HG03342 (cell line): ENCODE measurements at regions not wholly inside any gene's neighbourhood (a gene's known extent, or its start where the extent isn't known, plus 50 kb on each side); places are given as distances from the start of the nearest gene placed in this dataset.
"Not testable (repeated sequence)": the region's sequence is repeated elsewhere in the genome, so short reads cannot be mapped to it uniquely, and the experiment has no call there.

Source experiments
- ATAC-seq: cut with Tn5 transposase; IDR thresholded peaks from one replicate; pipeline ENCODE4 v1.9.1; 2021; ENCODE audit warnings: mild to moderate bottlenecking, moderate library complexity; ENCODE audit not compliant: unreplicated experiment

DNA sequence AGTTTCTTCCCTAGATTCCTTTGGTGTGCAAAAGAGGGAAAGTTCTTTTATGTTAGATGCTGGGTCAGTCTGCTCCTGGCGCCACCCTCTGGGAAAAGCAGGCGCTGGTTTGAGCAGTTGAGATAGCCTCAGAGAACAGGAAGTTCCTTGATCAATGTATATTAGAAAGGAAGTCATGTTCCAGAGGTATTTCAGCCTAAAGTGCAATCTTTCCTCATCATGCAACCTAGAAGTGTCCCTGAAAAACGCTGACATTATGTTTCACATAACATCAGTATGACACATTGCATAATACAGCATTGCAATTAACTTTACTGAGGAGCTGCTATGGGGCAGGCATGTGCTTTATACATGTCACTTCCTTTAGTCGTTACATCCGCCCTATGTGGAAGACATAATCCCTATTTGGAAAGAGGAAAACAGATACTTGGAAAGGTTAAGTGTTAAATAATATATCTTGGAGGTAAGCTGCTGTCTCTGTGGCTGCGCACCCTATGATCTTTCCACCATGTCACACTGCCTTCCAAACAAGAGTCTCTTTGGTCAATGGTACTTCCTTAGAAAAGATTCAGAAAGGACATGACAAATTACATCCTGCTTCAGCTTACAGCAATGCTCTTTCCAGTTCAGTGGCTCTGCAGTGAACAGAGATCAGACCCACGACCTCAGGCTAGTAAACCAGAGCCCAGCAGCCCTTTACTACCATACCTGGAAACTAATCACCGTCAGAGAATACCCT lies 369.7 kb downstream of the RAD51AP2 start:
- ATAC-seq: no peak

DNA sequence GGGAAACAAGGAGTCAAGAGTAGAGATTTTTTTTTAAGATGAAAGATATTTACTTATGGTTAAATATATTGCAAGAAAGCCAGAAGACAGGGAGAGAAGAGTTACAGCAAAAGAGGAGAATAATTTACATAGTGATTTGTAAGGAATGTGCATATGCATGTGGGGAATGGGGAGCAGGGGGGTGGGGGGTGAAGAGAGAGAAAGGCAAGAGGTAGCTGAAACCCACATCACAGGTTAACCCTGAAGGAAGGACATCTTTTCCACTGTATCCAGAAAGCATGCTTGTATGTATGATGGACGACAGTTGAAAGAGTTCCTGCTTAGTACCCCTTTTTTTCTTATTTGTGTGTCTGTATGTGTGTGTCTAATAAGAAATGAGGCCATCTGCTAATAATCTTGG lies 371.9 kb downstream of the RAD51AP2 start:
- no peak for ATAC-seq

DNA sequence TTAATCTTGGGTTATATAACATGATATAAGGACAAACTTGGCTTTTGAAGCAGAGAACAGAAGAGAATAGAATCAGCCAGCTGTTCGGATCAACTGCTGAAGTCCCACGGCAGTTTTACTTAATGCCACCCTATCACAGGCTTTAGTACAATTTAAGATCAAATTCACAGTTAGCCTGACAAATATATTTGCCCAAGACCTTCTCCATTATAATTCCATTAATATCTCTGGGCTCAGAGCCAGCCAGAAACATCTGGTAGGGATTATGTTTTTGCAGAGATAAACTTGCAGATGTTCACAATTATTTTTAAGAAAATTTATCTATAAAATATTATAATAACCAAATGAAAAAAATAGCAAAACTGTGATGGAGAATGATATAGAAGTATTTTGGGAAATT lies 381.4 kb downstream of the RAD51AP2 start:
- ATAC-seq: no peak

DNA sequence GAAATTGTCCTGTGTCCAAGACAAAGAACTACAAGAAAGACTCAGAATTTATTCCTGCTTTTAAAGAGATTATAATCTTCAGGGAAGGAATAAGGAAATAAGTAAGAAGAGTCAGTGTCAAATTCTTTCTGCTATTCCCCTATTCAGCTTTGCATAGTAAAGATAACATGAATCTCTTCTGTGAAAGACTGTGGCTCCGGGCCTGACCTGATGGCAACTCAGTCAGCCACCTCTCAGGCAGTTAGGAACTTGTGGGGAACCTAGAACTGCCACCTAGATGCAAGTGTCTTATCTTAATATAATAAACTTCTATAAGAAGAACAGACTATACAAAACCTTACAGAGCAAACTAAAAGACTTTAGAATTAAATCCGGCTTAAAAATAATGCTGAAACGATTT lies 382.0 kb downstream of the RAD51AP2 start:
- ATAC-seq: no peak

DNA sequence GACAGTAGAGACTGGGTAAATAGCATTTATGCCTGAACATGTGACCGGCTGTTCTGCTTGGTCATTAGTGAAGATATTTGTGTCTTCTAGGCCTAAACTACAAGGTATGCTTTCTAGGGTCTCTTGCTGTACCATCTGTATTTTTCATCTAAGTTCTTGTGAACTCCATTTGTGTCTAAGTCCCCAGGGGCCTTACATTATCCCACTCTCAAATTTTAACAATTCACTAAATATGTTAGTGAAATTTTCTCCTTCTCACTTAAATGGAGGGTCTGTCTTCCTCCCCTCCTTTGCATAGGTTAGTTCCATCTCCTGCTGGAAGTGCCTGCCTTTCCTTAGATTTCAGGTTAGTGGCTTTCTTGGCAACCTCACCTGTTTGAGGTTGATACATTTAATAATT lies 382.6 kb downstream of the RAD51AP2 start:
- no peak for ATAC-seq

DNA sequence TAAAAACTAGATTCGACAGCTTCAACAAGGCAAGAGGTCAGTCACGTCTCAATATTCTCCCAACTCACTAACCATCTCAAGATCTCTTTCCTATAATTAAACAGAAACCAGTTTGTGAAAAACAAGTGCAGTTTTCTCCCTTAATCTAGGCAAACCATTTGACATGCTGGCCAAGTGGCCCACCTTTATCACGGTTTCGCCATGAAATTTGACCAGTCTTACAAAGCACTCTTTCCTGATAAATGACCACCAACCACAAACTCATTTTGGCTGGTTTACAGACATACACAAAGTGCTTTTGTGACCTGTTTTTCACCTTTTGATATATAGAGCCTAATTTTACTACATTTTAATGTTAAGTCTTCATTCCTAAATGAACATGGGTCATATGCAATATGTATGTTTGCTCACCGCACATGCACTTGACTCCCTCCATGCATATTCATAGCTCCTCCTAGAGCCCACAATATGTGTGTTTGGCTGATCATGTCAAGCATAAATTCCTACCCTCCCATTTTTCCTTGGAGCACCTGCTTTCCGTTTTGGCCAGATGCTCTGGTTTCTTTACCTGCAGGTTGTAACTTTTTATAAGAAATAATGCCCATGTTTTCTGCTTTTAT lies 385.1 kb downstream of the RAD51AP2 start:
- ATAC-seq: no peak

DNA sequence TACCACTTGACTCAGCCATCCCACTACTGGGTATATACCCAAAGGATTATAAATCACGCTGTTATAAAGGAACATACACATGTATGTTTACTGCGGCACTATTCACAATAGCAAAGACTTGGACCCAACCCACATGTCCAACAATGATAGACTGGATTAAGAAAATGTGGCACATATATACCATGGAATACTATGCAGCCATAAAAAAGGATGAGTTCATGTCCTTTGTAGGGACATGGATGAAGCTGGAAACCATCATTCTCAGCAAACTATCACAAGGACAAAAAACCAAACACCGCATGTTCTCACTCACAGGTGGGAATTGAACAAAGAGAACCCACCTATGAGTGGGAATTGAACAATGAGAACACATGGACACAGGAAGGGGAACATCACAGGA lies 387.6 kb downstream of the RAD51AP2 start:
- ATAC-seq: not testable (repeated sequence)

DNA sequence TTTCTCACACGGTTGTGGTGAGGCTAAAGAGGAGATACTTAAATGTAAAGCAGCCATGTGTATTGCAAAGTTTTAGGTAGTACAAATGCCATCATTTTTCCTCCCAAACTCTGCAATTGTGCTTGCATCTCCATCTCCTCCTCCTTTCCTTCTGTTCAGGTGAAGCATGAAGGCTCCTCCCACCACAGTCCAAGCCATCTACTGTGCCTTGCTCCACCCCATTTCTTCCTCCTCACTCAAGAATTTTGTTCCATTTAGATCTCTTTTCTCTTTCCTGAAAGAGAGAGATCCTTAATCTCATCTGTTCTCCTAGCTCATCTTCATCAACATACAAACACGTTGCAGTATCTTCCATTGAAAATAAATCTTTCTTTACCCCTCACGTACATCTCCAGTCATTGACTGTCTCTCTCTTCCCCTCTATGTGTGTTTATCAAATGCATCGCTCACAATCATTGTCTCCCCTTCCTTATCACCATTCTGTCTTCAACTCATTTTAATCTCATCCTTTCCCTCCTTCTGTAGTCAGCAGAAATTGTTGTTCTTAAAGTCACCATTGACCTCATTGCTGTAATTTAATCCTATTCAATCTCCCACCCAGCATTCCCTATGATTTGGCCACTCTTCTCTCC lies 392.1 kb downstream of the RAD51AP2 start:
- no peak for ATAC-seq

DNA sequence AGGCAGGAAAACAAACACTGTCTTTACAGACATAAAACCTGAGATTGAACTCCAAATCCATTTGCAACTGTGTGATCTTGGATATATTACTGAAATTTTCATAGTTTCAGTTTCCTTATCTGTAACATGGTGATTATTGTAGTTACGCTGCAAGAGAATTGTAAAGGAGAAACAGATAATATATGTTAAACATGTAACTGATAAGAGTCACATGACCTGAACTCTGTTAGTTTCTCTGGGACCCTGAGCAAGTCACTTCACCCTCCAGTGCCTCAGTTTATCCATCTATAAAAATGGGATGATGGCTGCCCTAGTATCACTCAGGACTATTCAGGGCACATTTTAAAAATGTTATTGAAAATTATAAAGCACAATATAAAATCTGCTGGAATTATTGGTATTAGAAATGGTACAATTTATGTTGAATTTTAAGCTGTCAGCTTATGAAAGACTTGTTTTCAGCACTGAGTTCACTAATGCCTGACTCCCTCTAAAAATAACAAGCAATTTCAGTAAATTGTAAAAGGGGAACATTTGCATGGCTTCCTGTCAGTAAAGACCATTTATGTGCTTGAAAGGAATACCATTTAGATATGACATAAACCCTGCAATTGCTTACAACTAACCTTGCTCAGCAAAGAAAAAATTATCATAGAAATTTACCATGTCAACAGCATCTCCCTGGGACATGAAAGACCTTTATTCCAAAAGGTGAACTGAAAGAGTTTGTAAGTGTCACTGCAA lies 393.5 kb downstream of the RAD51AP2 start:
- peak; percentile 54 for ATAC-seq

DNA sequence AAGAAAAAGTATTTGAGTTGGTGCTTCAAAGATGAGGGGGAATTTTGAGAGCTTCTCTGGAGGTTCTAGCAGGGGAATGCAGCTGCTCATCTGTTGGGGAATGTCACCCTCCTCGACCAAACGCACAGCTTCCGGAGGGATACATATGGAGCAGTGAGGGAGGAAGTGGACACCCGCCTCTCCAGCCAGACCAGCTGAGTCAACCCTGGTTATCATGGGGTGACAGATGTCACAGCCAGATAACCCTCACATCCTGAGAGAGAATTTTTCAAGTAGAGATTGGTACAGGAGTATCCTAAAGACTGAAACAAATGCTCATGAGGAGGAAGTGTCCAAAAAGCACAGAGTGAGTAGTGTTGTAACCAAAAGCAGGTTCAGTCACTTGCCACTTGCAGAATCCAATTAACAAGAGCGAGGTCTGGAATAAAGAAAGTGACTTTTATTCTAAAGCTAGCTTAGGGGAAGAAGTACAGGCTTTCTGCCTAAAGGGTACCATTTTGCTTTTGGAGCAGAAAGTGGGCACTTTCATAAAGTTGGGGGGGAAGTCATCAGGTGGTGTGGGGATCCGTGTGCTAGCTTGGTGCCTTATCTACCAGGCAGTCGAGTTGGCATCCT lies 395.2 kb downstream of the RAD51AP2 start:
- no peak for ATAC-seq

DNA sequence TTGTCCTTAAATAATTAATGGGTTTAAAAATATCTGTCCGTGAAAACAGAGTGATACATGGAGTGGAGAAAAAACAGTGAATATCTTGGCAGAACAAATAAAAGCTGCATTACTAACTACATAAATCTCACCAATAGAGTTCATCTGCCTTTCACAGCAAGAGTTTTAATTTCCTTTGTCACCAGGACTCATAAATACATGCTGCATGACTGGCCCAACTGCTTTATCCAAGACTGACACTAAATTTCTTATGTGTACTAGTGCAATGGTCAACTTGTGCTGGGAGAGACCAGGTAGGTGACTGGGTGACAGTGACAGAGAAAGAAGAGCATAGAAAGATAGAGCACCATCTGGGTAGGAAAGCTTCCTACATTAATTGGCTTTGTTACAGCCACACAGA lies 402.8 kb downstream of the RAD51AP2 start:
- ATAC-seq: no peak

DNA sequence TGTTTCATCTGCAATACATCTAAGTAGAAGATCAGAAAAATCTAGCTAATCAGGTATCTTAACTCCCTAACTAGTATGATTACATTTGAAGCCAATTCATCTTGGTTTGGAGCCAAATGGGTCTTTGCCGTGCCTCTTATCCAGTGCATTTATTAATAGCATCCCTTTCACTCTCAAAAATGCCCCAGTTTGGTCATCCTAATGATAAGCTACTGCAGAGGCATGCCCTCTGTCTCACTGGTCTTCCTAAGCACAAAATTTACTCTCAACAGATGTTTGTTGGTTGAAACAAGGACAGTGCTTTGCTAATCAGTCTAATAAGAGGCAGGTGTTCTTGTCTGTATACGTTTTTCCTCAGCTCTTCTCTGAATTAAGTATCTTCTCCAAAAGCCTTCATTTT lies 403.2 kb downstream of the RAD51AP2 start:
- ATAC-seq: no peak

DNA sequence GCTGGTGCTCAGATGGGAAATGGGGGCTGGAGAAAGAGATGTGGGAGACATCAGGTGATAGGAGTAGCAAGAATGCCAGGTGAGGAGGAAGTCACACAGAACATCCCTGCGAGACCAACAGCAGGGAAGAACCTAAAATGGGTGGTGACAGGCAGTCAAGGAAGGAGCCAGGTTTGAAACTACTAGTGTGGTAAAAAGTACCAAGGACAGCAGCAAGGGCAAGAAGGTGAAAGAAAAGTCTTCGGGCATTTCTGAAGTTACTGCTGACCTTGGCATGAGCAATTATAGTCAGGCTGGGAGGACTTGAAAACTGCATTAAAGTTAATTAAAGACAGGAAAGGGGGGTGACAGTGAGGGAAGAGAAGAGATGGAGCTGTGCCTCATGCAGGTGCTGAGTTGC lies 410.4 kb downstream of the RAD51AP2 start:
- ATAC-seq: no peak

DNA sequence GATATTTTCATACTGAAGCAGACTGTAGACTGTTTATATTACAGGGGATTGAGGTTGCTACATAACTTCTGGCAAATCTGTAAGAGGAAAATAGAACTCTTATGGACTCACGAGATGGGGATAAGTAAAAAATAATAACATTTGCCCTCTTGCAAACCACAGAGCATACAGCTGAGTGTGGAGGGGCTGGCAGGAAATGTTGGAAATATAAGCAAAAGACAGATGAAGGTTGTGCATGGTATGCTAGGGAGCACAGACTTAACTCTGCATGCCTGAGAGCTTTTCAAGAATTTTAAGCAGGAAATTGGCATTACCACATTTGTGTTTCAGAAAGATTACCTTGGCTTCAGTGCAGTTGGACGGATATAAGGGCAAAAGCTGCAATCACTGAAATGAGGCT lies 411.1 kb downstream of the RAD51AP2 start:
- ATAC-seq: no peak

DNA sequence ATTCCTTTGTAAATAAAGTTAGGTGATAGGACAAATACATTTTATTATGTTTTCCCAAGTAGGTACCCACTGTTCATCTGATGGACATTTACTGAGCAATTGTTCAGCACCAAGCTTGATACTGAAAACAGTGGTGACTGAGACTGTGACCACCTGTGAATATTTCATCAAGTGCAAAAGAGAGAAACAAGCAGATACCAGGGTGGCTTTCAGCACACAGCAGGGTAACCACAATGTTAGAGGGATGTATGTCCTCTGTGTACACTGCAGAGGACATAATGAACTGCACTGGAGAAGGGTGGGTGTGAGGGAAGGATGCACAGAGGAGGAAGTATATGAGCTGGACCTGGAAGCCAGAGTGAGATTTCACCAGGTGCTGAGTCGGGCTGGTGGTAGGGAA lies 411.8 kb downstream of the RAD51AP2 start:
- no peak for ATAC-seq

DNA sequence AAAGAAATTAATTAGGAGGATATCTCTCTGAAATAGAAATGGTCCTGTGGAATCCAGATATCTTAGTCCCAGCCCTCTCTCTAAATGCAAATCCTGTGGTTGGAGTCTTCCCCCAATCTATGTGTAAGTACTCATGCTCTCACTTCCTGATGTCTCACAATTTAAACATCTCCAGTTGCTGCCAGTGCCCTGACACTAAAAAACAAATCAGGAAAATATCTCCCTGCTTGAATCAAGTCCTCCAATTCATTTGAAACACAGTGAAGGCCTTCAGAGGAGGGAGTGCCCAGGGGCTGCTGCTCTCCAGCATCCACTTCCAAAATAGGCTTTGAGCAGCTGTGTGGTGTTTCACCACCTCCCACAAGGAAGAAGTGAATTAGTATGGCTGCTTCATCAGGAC lies 413.8 kb downstream of the RAD51AP2 start:
- ATAC-seq: peak; percentile 81

DNA sequence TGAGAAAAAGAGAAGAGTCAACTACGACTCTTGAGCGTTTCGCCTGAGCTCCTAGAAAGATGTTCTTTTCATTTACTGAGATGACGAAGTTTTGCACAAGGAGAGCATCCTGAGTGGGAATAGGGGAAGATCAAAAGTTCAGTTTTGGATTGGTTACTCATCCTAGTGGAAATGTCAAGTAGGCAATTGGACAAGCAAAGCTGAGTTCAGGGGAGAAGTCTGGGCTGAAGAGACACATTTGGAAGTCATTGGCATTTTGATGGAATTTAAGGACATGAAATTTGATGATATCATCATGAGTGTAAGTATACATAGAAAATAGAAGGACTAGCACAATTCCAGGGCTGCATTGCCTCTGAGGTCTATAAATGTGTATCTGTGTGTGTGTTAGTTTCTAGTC lies 416.6 kb downstream of the RAD51AP2 start:
- no peak for ATAC-seq

DNA sequence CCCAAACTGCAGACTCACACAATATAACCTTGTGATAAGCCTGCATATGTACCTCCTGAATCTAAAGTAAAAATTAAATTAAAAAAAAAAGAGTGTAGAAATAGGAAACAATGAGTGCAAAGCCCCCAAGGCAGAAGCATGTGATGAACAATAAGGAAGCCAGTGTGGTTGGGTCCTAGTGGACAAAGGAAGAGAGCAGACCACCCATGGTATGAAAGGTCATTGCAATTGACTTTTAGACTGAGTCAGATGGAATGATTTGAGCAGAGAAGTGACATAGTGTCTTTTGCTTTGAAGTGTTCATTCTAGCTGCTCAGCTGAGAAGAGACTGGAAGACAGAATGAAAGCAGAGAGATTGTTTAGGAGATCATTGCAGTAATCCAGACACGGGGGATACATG lies 417.1 kb downstream of the RAD51AP2 start:
- ATAC-seq: no peak

DNA sequence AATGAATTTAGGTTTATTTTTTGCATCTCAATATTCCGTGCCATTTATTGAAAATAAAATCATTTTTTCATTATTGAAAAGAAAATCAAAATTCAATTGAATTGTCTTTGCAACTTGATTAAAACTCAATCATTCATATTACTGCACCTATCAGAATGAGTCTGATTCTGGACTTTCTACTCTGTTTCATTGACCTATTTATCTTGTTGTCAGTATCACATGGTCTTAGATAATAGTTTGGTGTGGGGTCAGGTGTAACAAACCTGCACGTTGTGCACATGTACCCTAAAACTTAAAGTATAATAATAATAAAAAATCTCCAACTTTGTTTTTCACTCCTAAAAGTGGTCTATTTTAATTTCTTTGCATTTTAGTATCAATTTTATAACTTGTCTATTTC lies 422.9 kb downstream of the RAD51AP2 start:
- no peak for ATAC-seq

DNA sequence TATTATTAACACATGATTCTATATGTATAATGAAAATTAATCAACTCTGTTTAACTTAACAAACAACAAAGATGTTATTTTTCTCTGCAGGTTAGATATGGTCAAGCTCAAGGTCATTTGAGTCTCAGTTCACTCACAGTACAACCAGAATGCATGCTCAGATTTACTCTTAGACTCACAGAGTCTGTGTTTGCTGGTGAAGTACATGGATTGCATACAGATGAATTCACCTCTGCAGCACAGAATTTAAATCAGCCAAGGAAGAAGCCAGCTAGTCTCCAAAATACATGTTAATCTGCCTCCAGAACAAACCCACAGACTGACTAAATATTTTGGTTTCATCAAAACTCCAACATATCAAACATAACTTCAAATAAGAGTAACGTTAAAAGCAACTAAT lies 424.5 kb downstream of the RAD51AP2 start:
- ATAC-seq: no peak

DNA sequence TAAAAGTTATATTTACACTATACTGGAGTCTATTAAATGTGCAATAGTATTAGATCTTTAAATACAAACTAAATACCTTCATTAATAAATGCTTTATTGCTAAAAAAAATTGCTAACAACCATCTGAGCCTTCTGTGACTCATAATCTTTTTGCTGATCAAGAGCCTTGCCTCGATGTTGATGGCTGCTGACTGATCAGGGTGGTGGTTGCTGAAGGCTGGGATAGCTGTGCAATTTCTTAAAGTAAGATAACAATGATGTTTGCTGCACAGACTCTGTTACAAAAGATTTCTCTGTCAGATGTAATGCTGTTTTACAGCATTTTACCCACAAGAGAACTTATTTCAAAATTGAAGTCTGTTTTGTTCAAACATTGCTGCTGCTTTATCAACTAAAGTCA lies 421.4 kb upstream of the CYRIA start:
- ATAC-seq: no peak
